A549 (cell line): ENCODE measurements at regions not wholly inside any gene's neighbourhood (a gene's known extent, or its start where the extent isn't known, plus 50 kb on each side); places are given as distances from the start of the nearest gene placed in this dataset.

Experiments used
- CHD4 ChIP-seq: fragments of 200-600 bp; sonication (generic); IDR thresholded peaks from 2 replicates; pipeline ENCODE4 v1.6.1; 2016; ENCODE audit warnings: antibody characterized with exemption, mild to moderate bottlenecking, borderline replicate concordance
- HOXB13 ChIP-seq: fragments of 250-450 bp; sonication (Bioruptor Pico); IDR thresholded peaks from 2 replicates; pipeline ENCODE4 v1.5.0; 2020; ENCODE audit warnings: low read depth, mild to moderate bottlenecking, moderate library complexity
- JUN ChIP-seq, 2 experiments: fragments of >200 bp; sonication (Bioruptor Twin); formaldehyde crosslinking; IDR thresholded peaks; 2 replicates in 1 of 2; 3 replicates in 1 of 2; pipeline ENCODE4 v1.6.1; 2016 to 2017
- MAFK ChIP-seq: fragments of 450-650 bp; IDR thresholded peaks from 2 replicates; pipeline ENCODE4 v1.6.1; 2014; ENCODE audit not compliant: partially characterized antibody
- PHF8 ChIP-seq: fragments of 200-600 bp; sonication (generic); IDR thresholded peaks from 2 replicates; pipeline ENCODE4 v1.6.1; 2016; ENCODE audit warnings: low read depth, mild to moderate bottlenecking, antibody characterized with exemption, moderate library complexity, borderline replicate concordance
- POLR2A ChIP-seq: IDR thresholded peaks from 2 replicates; pipeline ENCODE4 v1.6.1; 2012; ENCODE audit warnings: mild to moderate bottlenecking, low read length
- TF ChIP-seq, protein P1 (sequence below): fragments of >200 bp; sonication (Bioruptor Twin); formaldehyde crosslinking; IDR thresholded peaks from 3 replicates; pipeline ENCODE4 v1.5.1; 2016

DNA sequence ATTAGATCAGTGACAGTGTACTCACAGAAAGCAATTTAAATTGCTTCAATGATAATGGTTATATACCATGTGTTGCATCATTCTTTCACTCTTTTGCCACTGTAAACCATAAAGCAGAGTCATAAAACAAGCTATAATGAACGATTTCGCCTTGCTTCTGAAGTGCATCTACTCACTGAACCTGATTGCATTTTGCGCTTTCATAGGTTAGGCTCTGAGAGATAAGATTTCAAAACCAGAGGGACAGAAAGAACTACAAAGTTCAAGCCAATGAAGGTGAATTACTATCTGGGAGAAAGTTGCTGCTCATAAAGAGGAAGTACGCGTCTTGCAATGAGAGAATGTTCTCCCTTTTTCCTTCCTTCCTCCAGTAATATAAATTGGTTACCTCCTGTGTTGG lies 412.7 kb downstream of the CETN3 start:
- TF ChIP-seq PHF8 (no peak), CHD4 (no peak), POLR2A (no peak), JUN (IDR thresholded peaks at IDR 0.05) (no peak), HOXB13 (CRISPR knock-in tag) (no peak), MAFK (no peak)
- TF ChIP-seq, protein P1, sequence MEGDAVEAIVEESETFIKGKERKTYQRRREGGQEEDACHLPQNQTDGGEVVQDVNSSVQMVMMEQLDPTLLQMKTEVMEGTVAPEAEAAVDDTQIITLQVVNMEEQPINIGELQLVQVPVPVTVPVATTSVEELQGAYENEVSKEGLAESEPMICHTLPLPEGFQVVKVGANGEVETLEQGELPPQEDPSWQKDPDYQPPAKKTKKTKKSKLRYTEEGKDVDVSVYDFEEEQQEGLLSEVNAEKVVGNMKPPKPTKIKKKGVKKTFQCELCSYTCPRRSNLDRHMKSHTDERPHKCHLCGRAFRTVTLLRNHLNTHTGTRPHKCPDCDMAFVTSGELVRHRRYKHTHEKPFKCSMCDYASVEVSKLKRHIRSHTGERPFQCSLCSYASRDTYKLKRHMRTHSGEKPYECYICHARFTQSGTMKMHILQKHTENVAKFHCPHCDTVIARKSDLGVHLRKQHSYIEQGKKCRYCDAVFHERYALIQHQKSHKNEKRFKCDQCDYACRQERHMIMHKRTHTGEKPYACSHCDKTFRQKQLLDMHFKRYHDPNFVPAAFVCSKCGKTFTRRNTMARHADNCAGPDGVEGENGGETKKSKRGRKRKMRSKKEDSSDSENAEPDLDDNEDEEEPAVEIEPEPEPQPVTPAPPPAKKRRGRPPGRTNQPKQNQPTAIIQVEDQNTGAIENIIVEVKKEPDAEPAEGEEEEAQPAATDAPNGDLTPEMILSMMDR: no peak
